ENCODE measurements at regions not wholly inside any gene's neighbourhood (a gene's known extent, or its start where the extent isn't known, plus 50 kb on each side); places are given as distances from the start of the nearest gene placed in this dataset.
"Not testable (repeated sequence)": the region's sequence is repeated elsewhere in the genome, so short reads cannot be mapped to it uniquely, and the experiment has no call there.

DNA sequence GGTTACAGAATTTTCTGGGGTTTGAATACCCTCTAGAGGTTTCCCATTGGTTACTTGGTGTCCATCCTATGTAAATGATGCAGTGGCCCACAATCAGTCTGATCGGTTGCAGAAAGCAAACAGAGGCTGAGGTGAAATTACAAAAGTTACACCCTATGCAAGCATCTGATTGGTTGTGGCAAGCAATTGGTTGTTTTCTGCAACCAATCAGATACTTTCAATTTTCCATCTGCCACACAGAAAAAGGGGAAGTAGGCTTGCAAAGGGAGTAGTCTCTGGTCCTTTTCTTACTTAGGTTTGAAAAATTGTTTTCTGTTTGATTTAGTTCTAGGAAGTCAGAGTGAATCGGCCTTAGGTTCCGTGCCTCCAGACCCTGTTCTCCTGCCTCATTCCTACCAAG is 93.1 kb downstream of the WTIP start:
- no peak overlapping the region for H3K9ac ChIP-seq (ENCODE audit: low read length in 3 of 3)
- FAIRE-seq (no peak), DNase-seq (no peak)
- no peaks in the 10 kb centered on the region for H3K27me3 ChIP-seq (ENCODE audit: control insufficient read depth, insufficient read depth, low read length)
- H3K27ac ChIP-seq (ENCODE audit: low read depth in 2 of 2, low read length in 2 of 2) = no peak overlapping the region
- no peaks in the 10 kb centered on the region for H3K9me3 ChIP-seq (ENCODE audit: control insufficient read depth in 2 of 3, insufficient read depth in 1 of 3, low read length in 3 of 3)
- no peak overlapping the region for H3K4me3 ChIP-seq (ENCODE audit: low read length in 3 of 3)
- H3K36me3 ChIP-seq (ENCODE audit: control insufficient read depth in 2 of 3, insufficient read depth in 3 of 3, low read length in 3 of 3) = no peaks in the 10 kb centered on the region
- intact Hi-C loops (cut with DNase I) = no loop called here
- H3K4me1 ChIP-seq (ENCODE audit: control insufficient read depth in 2 of 3, insufficient read depth in 2 of 3, low read depth in 1 of 3, low read length in 3 of 3) = no peaks in the 10 kb centered on the region
- TF ChIP-seq CTCF (IDR thresholded peaks at IDR 0.05; ENCODE audit: borderline replicate concordance, extremely low read depth, insufficient read depth) = no peak

- Histone ChIP-seq H3K27ac (ENCODE audit: low read depth in 2 of 2, low read length in 2 of 2) (no peak overlapping the region), H3K9me3 (ENCODE audit: control insufficient read depth in 2 of 3, insufficient read depth in 1 of 3, low read length in 3 of 3) (no peaks in the 10 kb centered on the region), H3K36me3 (ENCODE audit: control insufficient read depth in 2 of 3, insufficient read depth in 3 of 3, low read length in 3 of 3) (no peaks in the 10 kb centered on the region), H3K9ac (ENCODE audit: low read length in 3 of 3) (no peak overlapping the region), H3K4me3 (ENCODE audit: low read length in 3 of 3) (no peak overlapping the region), H3K27me3 (ENCODE audit: control insufficient read depth, insufficient read depth, low read length) (no peaks in the 10 kb centered on the region), H3K4me1 (ENCODE audit: control insufficient read depth in 2 of 3, insufficient read depth in 2 of 3, low read depth in 1 of 3, low read length in 3 of 3) (no peaks in the 10 kb centered on the region)
- intact Hi-C loops (cut with DNase I) = no loop called here
- DNase-seq (no peak), FAIRE-seq (no peak)
- no peak for TF ChIP-seq CTCF (IDR thresholded peaks at IDR 0.05; ENCODE audit: borderline replicate concordance, extremely low read depth, insufficient read depth)
Measured at GRCh38 chr19:34573226-34573864, 91.8 kb downstream of the WTIP start.

DNA sequence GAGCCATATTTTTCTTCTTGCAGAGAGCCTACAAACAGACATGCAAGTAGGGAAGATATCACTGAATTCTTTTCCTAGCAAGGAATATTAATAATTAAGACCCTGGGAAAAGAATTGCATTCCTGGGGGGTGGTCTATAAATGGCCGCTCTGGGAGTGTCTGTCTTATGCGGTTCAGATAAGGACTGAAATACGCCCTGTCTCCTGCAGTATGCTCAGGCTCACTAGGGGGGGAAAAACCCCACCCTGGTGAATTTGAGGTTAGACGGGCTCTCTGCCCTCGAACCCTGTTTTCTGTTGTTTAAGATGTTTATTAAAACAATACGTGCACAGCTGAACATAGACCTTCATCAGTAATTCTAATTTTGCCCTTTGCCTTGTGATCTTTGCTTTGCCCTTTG is 88.6 kb downstream of the WTIP start:
- H3K9me3 ChIP-seq (ENCODE audit: control insufficient read depth in 2 of 3, insufficient read depth in 1 of 3, low read length in 3 of 3); FAIRE-seq; intact Hi-C loops (cut with DNase I): not testable (repeated sequence)

GRCh38 chr19:34562344-34562743 is 80.8 kb downstream of the WTIP start:
- H3K4me3 ChIP-seq (ENCODE audit: low read length in 3 of 3); DNase-seq; H3K4me1 ChIP-seq (ENCODE audit: control insufficient read depth in 2 of 3, insufficient read depth in 2 of 3, low read depth in 1 of 3, low read length in 3 of 3); H3K27ac ChIP-seq (ENCODE audit: low read depth in 2 of 2, low read length in 2 of 2); H3K9me3 ChIP-seq (ENCODE audit: control insufficient read depth in 2 of 3, insufficient read depth in 1 of 3, low read length in 3 of 3); intact Hi-C loops (cut with DNase I); H3K36me3 ChIP-seq (ENCODE audit: control insufficient read depth in 2 of 3, insufficient read depth in 3 of 3, low read length in 3 of 3); H3K9ac ChIP-seq (ENCODE audit: low read length in 3 of 3); H3K27me3 ChIP-seq (ENCODE audit: control insufficient read depth, insufficient read depth, low read length); FAIRE-seq: not testable (repeated sequence)

More for the DNA sequence above, 88.6 kb downstream of the WTIP start:
- not testable (repeated sequence) for DNase-seq; H3K9ac ChIP-seq (ENCODE audit: low read length in 3 of 3); H3K27me3 ChIP-seq (ENCODE audit: control insufficient read depth, insufficient read depth, low read length); H3K4me1 ChIP-seq (ENCODE audit: control insufficient read depth in 2 of 3, insufficient read depth in 2 of 3, low read depth in 1 of 3, low read length in 3 of 3); H3K4me3 ChIP-seq (ENCODE audit: low read length in 3 of 3); H3K36me3 ChIP-seq (ENCODE audit: control insufficient read depth in 2 of 3, insufficient read depth in 3 of 3, low read length in 3 of 3); H3K27ac ChIP-seq (ENCODE audit: low read depth in 2 of 2, low read length in 2 of 2)

Measured in kidney (tissue), 13 donors.